ENCODE measurements at regions not wholly inside any gene's neighbourhood (a gene's known extent, or its start where the extent isn't known, plus 50 kb on each side); places are given as distances from the start of the nearest gene placed in this dataset.

DNA sequence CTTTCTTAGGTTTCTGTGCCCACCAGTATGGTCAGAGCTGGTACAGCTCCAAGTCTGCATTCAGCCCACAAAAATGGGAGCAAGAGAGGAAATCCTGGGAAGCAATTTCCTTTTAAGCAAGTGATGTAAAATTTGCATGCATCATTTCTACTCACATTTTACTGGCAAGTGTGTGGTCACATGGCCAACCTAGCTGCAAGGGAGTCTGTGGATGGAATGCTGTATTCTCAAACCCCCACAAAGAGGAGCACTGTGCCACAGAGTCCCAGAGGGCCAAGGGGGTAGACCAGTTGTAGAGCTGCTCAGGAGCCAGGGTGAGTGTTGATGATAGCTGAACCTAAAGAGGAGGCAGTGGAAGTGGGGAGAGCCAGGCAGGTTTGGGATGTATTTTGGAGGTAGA lies 154.3 kb upstream of the SPRY4 start:
- DNase-seq (ENCODE audit: low spot score in 2 of 2): no peak
- FAIRE-seq: no peak

DNA sequence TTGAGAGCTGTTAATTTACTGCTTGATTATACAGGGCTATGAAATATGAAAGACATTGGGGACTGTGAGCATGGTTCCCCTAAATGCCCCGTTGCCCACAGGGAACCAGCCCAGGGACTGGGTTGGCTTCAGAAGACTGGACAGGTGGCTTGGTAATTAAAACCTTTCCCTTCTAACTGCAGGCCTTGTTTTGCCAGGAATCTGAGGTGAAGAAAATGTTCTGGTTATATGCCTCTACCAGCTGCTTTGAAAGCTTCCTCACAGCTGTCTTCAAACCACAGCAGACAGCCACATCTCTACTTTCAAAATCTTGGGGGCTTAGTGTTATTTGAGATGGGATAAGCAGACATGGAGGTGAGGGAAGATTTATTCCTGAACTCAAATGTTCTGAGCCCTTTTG lies 153.3 kb upstream of the SPRY4 start:
- no peak for FAIRE-seq
- DNase-seq (ENCODE audit: low spot score in 2 of 2): no peak

- DNase-seq (ENCODE audit: low spot score in 2 of 2) (no peak), FAIRE-seq (no peak)
Observed at GRCh38 chr5:142475102-142475513, 150.3 kb upstream of the SPRY4 start.

DNA sequence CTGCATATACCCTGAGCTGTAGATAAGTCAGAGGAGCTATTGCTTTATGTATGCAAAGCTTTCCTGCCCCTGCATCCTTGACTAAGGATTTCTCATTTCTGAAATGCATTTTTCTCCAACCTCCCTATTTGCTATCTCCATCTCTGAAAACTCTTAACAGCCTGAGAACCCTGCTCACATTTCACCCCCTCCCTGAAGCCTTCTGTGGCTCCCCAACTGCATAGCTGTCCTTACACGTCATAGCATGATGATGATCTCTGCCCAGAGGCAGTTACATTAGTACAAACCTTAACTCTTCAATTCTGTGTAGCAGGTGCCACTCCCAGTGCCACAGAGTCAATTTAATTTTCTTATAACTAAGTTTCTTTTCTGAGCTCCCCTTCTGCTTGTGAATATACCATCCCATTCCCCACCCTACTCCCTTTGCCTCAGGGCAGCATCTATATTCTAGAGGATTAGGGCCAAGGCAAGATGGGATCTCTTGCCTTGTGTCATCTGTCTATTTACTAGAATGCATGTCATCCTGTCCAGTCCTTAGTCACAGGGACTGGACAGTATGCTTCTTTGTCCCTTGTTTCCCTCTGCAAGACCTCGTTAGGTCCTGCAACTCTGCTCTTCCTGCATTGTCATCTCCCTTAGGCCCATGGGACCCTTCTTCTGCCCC lies 149.7 kb upstream of the SPRY4 start:
- FAIRE-seq (no peak), DNase-seq (ENCODE audit: low spot score in 2 of 2) (no peak)

DNA sequence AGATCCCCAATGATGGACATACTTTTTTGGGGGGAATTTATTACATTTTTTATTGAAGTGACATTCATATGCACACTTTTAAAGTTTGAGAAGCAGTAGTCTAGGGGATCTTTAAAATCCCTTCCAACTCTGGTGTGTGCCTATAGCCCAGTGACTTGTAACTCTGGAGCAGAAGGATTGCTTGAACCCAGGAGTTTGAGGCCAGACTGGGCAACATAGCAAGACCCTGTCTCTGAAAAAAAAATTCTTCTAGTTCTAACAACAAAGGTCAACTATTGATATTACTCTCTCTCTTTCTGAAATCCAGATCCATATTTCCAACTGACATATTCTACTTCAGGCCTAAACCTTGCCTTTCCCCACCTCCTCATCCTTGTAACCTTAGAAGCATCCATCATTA lies 148.2 kb upstream of the SPRY4 start:
- no peak for FAIRE-seq
- no peak for DNase-seq (ENCODE audit: low spot score in 2 of 2)

DNA sequence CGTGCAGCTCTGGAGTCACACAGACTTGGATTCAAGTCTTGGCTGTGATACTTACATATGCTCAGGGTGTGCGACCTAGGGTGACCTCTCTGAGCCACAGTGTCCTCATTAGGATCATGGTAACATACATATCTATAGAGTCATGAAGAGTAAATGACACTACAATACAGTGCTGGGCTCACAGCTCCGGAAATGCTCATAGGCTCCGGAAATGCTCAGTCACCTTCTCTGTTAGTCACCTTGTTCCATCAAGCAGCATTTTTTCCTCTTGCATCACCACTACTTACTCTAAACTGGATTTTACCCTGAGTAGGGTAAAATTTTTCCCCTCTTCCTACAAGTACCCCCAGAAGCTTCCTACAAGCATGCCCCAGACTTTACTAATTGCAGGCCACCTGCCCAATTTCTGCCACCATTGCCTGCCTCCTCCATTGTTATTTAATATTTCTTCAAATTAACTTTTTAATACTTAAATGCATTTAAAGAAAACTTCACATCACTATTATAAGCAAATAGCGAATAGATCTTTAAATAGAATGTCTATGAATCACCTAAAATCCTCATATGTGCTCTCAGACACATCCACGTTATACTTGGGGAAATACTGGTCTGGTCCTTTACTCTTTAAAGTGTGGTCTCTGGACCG lies 147.6 kb upstream of the SPRY4 start:
- no peak for FAIRE-seq
- no peak for DNase-seq (ENCODE audit: low spot score in 2 of 2)

GRCh38 chr5:142466195-142466971 lies 141.6 kb upstream of the SPRY4 start:
- DNase-seq (ENCODE audit: low spot score in 2 of 2): no peak
- FAIRE-seq: no peak

GRCh38 chr5:142465476-142465875 lies 140.7 kb upstream of the SPRY4 start:
- FAIRE-seq (no peak), DNase-seq (ENCODE audit: low spot score in 2 of 2) (no peak)

- FAIRE-seq: no peak
- DNase-seq (ENCODE audit: low spot score in 2 of 2): no peak
Observed at GRCh38 chr5:142463904-142464303, 139.1 kb upstream of the SPRY4 start.

- DNase-seq (ENCODE audit: low spot score in 2 of 2): no peak
Observed at GRCh38 chr5:142461028-142461590, 136.3 kb upstream of the SPRY4 start.

DNA sequence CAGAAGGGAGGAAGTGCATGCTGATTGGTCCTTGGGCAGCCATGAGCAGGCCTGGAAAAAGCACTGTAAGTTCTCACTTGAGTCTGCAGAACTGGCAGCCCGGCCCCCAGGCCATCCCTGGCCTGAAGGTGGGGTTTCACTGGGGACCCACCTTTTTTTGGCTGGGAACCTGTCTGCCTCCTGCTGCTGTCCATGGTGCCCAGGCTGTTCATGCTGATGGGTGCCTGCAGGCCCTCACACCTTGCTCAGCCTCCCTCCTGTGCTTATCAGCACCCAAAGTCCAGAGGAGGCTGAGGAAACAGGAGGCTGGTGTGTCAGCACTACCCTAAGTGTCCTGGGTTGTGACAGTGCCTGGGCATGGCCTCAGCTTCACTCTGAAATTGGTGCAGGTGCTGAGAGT lies 134.4 kb upstream of the SPRY4 start:
- DNase-seq (ENCODE audit: low spot score in 2 of 2): no peak
- no peak for FAIRE-seq

More at GRCh38 chr5:142461028-142461590, 136.3 kb upstream of the SPRY4 start:
- FAIRE-seq: no peak

GRCh38 chr5:142455856-142456255 lies 131.0 kb upstream of the SPRY4 start:
- no peak for FAIRE-seq
- DNase-seq (ENCODE audit: low spot score in 2 of 2): no peak

DNA sequence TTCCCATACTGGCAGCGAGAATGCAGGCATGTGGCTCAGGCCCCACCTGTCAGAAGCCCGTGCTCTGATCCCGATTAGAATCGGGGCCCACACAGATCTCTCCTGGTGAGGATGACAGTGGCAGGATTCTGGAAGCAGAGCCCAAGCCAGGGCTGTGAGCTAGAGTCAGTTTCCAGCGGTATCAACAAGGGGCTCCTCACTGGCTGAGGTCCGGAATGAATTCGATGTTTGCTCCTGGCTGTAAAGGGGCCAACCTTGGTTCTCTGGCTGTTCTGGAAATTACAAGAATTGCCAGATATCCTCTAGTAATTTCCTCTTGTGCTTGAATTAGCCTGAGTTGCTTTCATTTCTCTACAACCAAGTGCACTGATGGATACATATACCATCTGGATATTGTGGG lies 129.1 kb upstream of the SPRY4 start:
- DNase-seq (ENCODE audit: low spot score in 2 of 2) (no peak), FAIRE-seq (no peak)

GRCh38 chr5:142450419-142450818 lies 125.6 kb upstream of the SPRY4 start:
- DNase-seq (ENCODE audit: low spot score in 2 of 2) (no peak), FAIRE-seq (no peak)

DNA sequence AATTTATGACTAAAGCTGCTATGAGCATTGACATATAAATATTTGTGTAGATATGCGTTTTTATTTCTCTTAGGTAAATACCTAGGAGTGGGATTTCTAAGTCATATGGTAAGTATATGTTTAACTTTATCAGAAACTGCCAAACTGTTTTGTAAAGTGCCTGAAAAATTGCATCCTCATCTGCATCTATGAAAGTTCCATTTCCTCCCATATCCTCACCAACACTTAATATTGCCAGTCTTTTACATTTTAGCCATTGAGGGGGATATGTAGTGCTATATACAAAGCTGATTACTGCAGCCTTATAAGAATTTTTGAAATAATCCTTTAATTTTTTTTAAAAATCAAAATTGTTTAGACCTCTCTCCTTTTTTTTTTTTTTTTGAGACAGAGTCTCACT lies 123.1 kb upstream of the SPRY4 start:
- FAIRE-seq (no peak), DNase-seq (ENCODE audit: low spot score in 2 of 2) (no peak)

- DNase-seq (ENCODE audit: low spot score in 2 of 2) (no peak), FAIRE-seq (no peak)
Observed at GRCh38 chr5:142446960-142447279, 122.1 kb upstream of the SPRY4 start.

- no peak for DNase-seq (ENCODE audit: low spot score in 2 of 2)
- no peak for FAIRE-seq
Observed at GRCh38 chr5:142446131-142446959, 121.5 kb upstream of the SPRY4 start.

DNA sequence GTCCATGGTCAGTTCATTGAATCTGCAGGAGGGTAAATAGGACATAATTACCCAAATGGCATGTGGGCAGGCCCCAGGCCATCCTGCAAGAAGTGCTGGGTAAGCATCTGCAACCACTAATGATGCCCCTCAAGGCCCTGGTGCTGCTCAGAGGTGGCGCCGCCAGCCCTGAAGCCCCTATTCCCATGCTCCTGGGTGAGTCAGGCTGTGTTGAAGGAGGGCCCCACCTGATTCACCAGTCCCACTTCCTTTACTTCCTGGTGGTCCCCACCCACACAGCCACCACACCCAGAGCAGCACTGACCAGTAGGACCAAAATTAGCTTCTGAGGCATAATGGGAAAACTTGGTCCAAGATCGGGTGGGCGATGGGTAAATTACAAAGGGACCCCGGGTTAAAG lies 120.4 kb upstream of the SPRY4 start:
- DNase-seq (ENCODE audit: low spot score in 2 of 2): no peak
- FAIRE-seq: no peak

- DNase-seq (ENCODE audit: low spot score in 2 of 2) (no peak), FAIRE-seq (no peak)
Observed at GRCh38 chr5:142441616-142442015, 116.8 kb upstream of the SPRY4 start.

DNA sequence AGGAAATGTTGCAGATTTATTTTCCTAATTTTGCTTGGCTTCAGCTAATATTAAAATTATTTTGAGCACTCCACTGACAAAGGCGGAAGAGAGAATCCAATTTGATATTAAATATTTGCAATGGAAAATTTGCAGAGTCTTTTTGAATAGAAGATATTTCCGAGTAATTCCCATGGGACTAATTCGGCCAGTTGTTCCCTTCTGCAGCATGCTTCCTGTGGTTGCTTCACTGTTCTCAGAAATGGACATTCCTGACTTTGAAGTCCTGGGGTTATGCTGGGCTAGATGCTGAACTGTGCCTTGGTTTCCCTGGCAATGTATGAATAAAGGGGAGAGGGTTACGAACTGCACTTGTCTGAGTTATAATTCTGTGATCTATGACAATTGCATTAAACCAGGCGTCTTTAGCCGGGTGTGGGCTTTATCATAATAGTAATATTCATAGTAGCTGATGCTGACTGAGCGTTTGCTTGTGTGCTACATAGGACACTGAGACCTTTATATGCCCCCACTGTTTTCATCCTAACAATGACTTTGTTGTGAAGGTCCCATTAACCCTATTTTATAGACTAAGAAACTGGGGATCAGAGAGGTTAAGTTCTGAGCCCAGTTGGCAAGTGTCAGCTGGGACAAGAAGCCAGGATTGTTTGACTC lies 114.5 kb upstream of the SPRY4 start:
- DNase-seq (ENCODE audit: low spot score in 2 of 2): no peak
- FAIRE-seq: no peak

Data from frontal cortex (tissue), 3 donors.